H1 (cell line): ENCODE measurements at regions not wholly inside any gene's neighbourhood (a gene's known extent, or its start where the extent isn't known, plus 50 kb on each side); places are given as distances from the start of the nearest gene placed in this dataset.

ENCODE experiments used
- CTCF ChIA-PET: fragments of 300-600 bp; sonication (Branson Sonifier 250); formaldehyde crosslinking; loops from one replicate; lab custom pipeline; 2021; ENCODE audit not compliant: partially characterized antibody; lab: Charles Lee
- POLR2A ChIA-PET: fragments of 300-600 bp; sonication (Branson Sonifier 250); formaldehyde crosslinking; loops from one replicate; lab custom pipeline; 2021; ENCODE audit warnings: inconsistent platforms; ENCODE audit not compliant: partially characterized antibody; lab: Charles Lee
- DNase-seq, 2 experiments: peaks; one replicate each; pipeline versions ENCODE4 v3.0.0 to v3.0.0-alpha.2; 2010 to 2022; ENCODE audit warnings: low spot score in 2 of 2, low read depth in 1 of 2, mixed read lengths in 1 of 2
- FAIRE-seq: peaks from 2 replicates; lab custom pipeline; 2011; peaks lifted over from hg19 to GRCh38; lab: Jason Lieb, UNC
- H2AFZ ChIP-seq: 2 replicates; pipeline ENCODE4 v1.8.1; 2012; ENCODE audit warnings: low read length, inconsistent platforms
- H2AK5ac ChIP-seq: 2 replicates; pipeline ENCODE4 v1.6.1; 2013; ENCODE audit warnings: low read depth, low read length
- H2BK120ac ChIP-seq: replicated peaks from 2 replicates; pipeline ENCODE3; 2013; ENCODE audit warnings: low read depth, low read length, inconsistent platforms
- H2BK12ac ChIP-seq: 2 replicates; pipeline ENCODE4 v1.6.1; 2013; ENCODE audit warnings: low read depth, low read length
- H2BK15ac ChIP-seq: 2 replicates; pipeline ENCODE4 v1.6.1; 2013; ENCODE audit warnings: low read length
- H2BK20ac ChIP-seq: 2 replicates; pipeline ENCODE4 v1.6.1; 2013; ENCODE audit warnings: low read length
- H2BK5ac ChIP-seq: 2 replicates; pipeline ENCODE4 v1.6.1; 2013; ENCODE audit warnings: low read depth, low read length
- H3K14ac ChIP-seq: 2 replicates; pipeline ENCODE4 v1.6.1; 2013; ENCODE audit warnings: inconsistent platforms; ENCODE audit not compliant: insufficient read length
- H3K18ac ChIP-seq: 2 replicates; pipeline ENCODE4 v1.6.1; 2013; ENCODE audit warnings: low read length; ENCODE audit errors: extremely low read depth
- H3K23ac ChIP-seq: 2 replicates; pipeline ENCODE4 v1.6.1; 2013; ENCODE audit warnings: inconsistent platforms; ENCODE audit not compliant: insufficient read length
- H3K23me2 ChIP-seq: 2 replicates; pipeline ENCODE4 v1.6.1; 2013; ENCODE audit warnings: low read depth, low read length
- H3K27ac ChIP-seq: 2 replicates; pipeline ENCODE4 v1.6.1; 2011; ENCODE audit warnings: low read depth, low read length, inconsistent platforms
- H3K27me3 ChIP-seq, 4 experiments: replicated peaks in 1 of 4; 1 replicate in 1 of 4; 2 replicates in 3 of 4; pipeline versions ENCODE4 v1.6.1 to v1.8.1; 2011 to 2013; ENCODE audit warnings: low read length in 3 of 4, mild to moderate bottlenecking in 3 of 4, inconsistent platforms in 2 of 4, mixed read lengths in 2 of 4, moderate library complexity in 1 of 4; ENCODE audit not compliant: control insufficient read depth in 3 of 4, insufficient read depth in 3 of 4; ENCODE audit errors: extremely low read depth in 1 of 4
- H3K36me3 ChIP-seq, 4 experiments: 2 replicates each; pipeline versions ENCODE4 v1.6.1 to v1.8.1; 2011 to 2013; ENCODE audit warnings: mild to moderate bottlenecking in 4 of 4, low read length in 3 of 4, moderate library complexity in 2 of 4, control low read depth in 1 of 4, inconsistent platforms in 1 of 4; ENCODE audit not compliant: insufficient read depth in 4 of 4, control insufficient read depth in 2 of 4
- H3K4ac ChIP-seq: replicated peaks from 2 replicates; pipeline ENCODE3; 2013; ENCODE audit warnings: low read length, low read depth, mixed read lengths, inconsistent platforms; ENCODE audit not compliant: insufficient read length
- H3K4me1 ChIP-seq, 4 experiments: replicated peaks in 1 of 4; 1 replicate in 1 of 4; 2 replicates in 3 of 4; pipeline versions ENCODE4 v1.6.1 to v1.8.1; 2011 to 2013; ENCODE audit warnings: low read length in 3 of 4, inconsistent platforms in 2 of 4, mixed read lengths in 1 of 4; ENCODE audit not compliant: insufficient read depth in 4 of 4, control insufficient read depth in 3 of 4
- H3K4me2 ChIP-seq, 2 experiments: 2 replicates each; pipeline versions ENCODE4 v1.6.1 to v1.8.1; 2011 to 2013; ENCODE audit warnings: low read depth in 2 of 2, low read length in 2 of 2, control low read depth in 1 of 2, inconsistent platforms in 1 of 2, mild to moderate bottlenecking in 1 of 2; ENCODE audit not compliant: insufficient read depth in 1 of 2
- H3K4me3 ChIP-seq, 4 experiments: fragments of 200-600, 300-600 bp in 1 of 4; sonication (generic), shearing (Covaris generic), sonication (Bioruptor Twin) in 1 of 4; 2 replicates each; pipeline versions ENCODE4 v1.5.1 to v1.8.1; 2011 to 2016; ENCODE audit warnings: low read length in 4 of 4, low read depth in 3 of 4, control low read depth in 2 of 4, inconsistent platforms in 2 of 4, mild to moderate bottlenecking in 2 of 4, mixed read lengths in 1 of 4, moderate library complexity in 1 of 4; ENCODE audit not compliant: insufficient read depth in 2 of 4; ENCODE audit errors: extremely low read depth in 1 of 4
- H3K56ac ChIP-seq: replicated peaks from 2 replicates; pipeline ENCODE3; 2013; ENCODE audit warnings: low read depth, mild to moderate bottlenecking, mixed read lengths, low read length, inconsistent platforms; ENCODE audit not compliant: insufficient read length
- H3K79me1 ChIP-seq: 2 replicates; pipeline ENCODE4 v1.6.1; 2013; ENCODE audit warnings: low read depth, low read length, control low read depth
- H3K79me2 ChIP-seq, 2 experiments: 2 replicates each; pipeline versions ENCODE4 v1.6.1 to v1.8.1; 2012 to 2013; ENCODE audit warnings: low read length in 2 of 2, mild to moderate bottlenecking in 2 of 2, inconsistent platforms in 1 of 2; ENCODE audit not compliant: insufficient read depth in 2 of 2, control insufficient read depth in 1 of 2
- H3K9ac ChIP-seq, 4 experiments: replicated peaks in 1 of 4; 1 replicate in 1 of 4; 2 replicates in 3 of 4; pipeline versions ENCODE4 v1.6.1 to v1.8.1; 2011 to 2013; ENCODE audit warnings: low read depth in 3 of 4, low read length in 3 of 4, control low read depth in 2 of 4, mild to moderate bottlenecking in 2 of 4, moderate library complexity in 2 of 4, inconsistent platforms in 1 of 4; ENCODE audit errors: extremely low read depth in 1 of 4
- H3K9me3 ChIP-seq, 2 experiments: 2 replicates each; pipeline versions ENCODE4 v1.6.1 to v1.8.1; 2012 to 2013; ENCODE audit warnings: mild to moderate bottlenecking in 2 of 2, moderate library complexity in 2 of 2, control low read depth in 1 of 2, inconsistent platforms in 1 of 2, low read depth in 1 of 2, low read length in 1 of 2, mixed read lengths in 1 of 2; ENCODE audit not compliant: insufficient read depth in 2 of 2
- H4K20me1 ChIP-seq, 2 experiments: replicated peaks in 1 of 2; 2 replicates each; pipeline versions ENCODE3 to v1.8.1; 2011 to 2013; ENCODE audit warnings: inconsistent platforms in 2 of 2, low read length in 2 of 2, mild to moderate bottlenecking in 1 of 2; ENCODE audit not compliant: insufficient read depth in 2 of 2, control insufficient read depth in 1 of 2
- H4K5ac ChIP-seq: 2 replicates; pipeline ENCODE4 v1.6.1; 2013; ENCODE audit warnings: low read length, low read depth, mixed read lengths, inconsistent platforms; ENCODE audit not compliant: insufficient read length
- H4K8ac ChIP-seq: 2 replicates; pipeline ENCODE4 v1.8.0; 2013; ENCODE audit warnings: mild to moderate bottlenecking, moderate library complexity, low read length, inconsistent platforms; ENCODE audit not compliant: insufficient read depth; ENCODE audit errors: extremely low read depth
- H4K91ac ChIP-seq: replicated peaks from 2 replicates; pipeline ENCODE3; 2013; ENCODE audit warnings: low read length, mixed read lengths, inconsistent platforms; ENCODE audit not compliant: insufficient read length
- ATF3 ChIP-seq: IDR thresholded peaks from 2 replicates; pipeline ENCODE4 v1.6.1; 2011; ENCODE audit warnings: low read depth, mild to moderate bottlenecking, low read length; ENCODE audit not compliant: insufficient read depth
- BRCA1 ChIP-seq: IDR thresholded peaks from 2 replicates; pipeline ENCODE4 v1.6.1; 2012; ENCODE audit warnings: low read depth, low read length, improper control_type of control experiment
- CTBP2 ChIP-seq: IDR thresholded peaks from 2 replicates; pipeline ENCODE4 v1.7.0; 2011; ENCODE audit warnings: borderline replicate concordance, mild to moderate bottlenecking, moderate library complexity, mixed read lengths, low read length; ENCODE audit not compliant: insufficient read depth, insufficient read length
- HDAC6 ChIP-seq: IDR thresholded peaks from one replicate; pipeline ENCODE4 v1.7.1; 2012; ENCODE audit warnings: low read depth, mild to moderate bottlenecking, inconsistent platforms, low read length, moderate library complexity
- JUND ChIP-seq: IDR thresholded peaks from 2 replicates; pipeline ENCODE4 v1.6.1; 2011; ENCODE audit warnings: mild to moderate bottlenecking, improper control_type of control experiment, low read length
- KDM4A ChIP-seq: IDR thresholded peaks from one replicate; pipeline ENCODE4 v1.7.1; 2012; ENCODE audit warnings: low read depth, mild to moderate bottlenecking, moderate library complexity, low read length, inconsistent platforms; ENCODE audit not compliant: severe bottlenecking
- NRF1 ChIP-seq: IDR thresholded peaks from 2 replicates; pipeline ENCODE4 v1.6.1; 2011; ENCODE audit warnings: mild to moderate bottlenecking, low read depth, low read length, improper control_type of control experiment
- POLR2A ChIP-seq, 2 experiments: IDR thresholded peaks; 1 replicate in 1 of 2; 2 replicates in 1 of 2; pipeline ENCODE4 v1.6.1; 2011; ENCODE audit warnings: low read depth in 2 of 2, low read length in 2 of 2, mild to moderate bottlenecking in 2 of 2; ENCODE audit errors: control extremely low read depth in 1 of 2
- POLR2AphosphoS5 ChIP-seq: IDR thresholded peaks from 2 replicates; pipeline ENCODE4 v1.6.1; 2011; ENCODE audit warnings: low read depth, low read length
- RXRA ChIP-seq: IDR thresholded peaks from 2 replicates; pipeline ENCODE4 v1.6.1; 2011; ENCODE audit warnings: low read depth, mild to moderate bottlenecking, low read length, moderate library complexity; ENCODE audit not compliant: insufficient read depth
- SAP30 ChIP-seq: fragments of 300-600 bp; sonication (generic); IDR thresholded peaks from 2 replicates; pipeline ENCODE4 v1.7.1; 2012; ENCODE audit warnings: low read length, moderate library complexity, mild to moderate bottlenecking, inconsistent platforms; ENCODE audit not compliant: insufficient read depth, insufficient replicate concordance
- SIRT6 ChIP-seq: IDR thresholded peaks from one replicate; pipeline ENCODE4 v1.7.1; 2012; ENCODE audit warnings: low read length, inconsistent platforms
- SIX5 ChIP-seq: IDR thresholded peaks from 2 replicates; pipeline ENCODE4 v1.6.1; 2011; ENCODE audit warnings: mild to moderate bottlenecking, low read depth, low read length
- SP4 ChIP-seq: IDR thresholded peaks from 2 replicates; pipeline ENCODE4 v1.6.1; 2012; ENCODE audit warnings: low read length, inconsistent platforms
- TAF7 ChIP-seq: optimal IDR thresholded peaks from 2 replicates; pipeline ENCODE3; 2011; ENCODE audit warnings: low read depth, mild to moderate bottlenecking, inconsistent platforms, low read length, moderate library complexity, borderline replicate concordance
- WGBS, 2 experiments: shearing (Covaris generic) in 1 of 2; methylation state at CpG; one replicate each; pipeline versions ENCODE4 v1.1.6 to v1.1.7; 2013 to 2015; ENCODE audit warnings: low lambda C conversion rate in 2 of 2, mixed read lengths in 2 of 2, inconsistent platforms in 1 of 2, low coverage in 1 of 2, missing lambda C conversion rate in 1 of 2; ENCODE audit not compliant: insufficient replicate concordance in 2 of 2, insufficient coverage in 1 of 2, insufficient read length in 1 of 2; ENCODE audit errors: extremely low coverage in 1 of 2, missing lambda C conversion rate in 1 of 2; 5-methylcytosine and 5-hydroxymethylcytosine counted together

- Histone ChIP-seq H3K14ac (no peak overlapping the region), H3K18ac (no peak overlapping the region), H4K20me1 (no peaks in the 10 kb centered on the region), H3K27me3 (peaks cover 0 to 2% (median 0%) of the 10 kb centered on the region in 4 experiments; a peak in 2 of 7 replicates), H2BK5ac (no peak overlapping the region), H2AFZ (no peak overlapping the region), H2BK120ac (no peak overlapping the region), H3K36me3 (no peaks in the 10 kb centered on the region), H3K23ac (no peak overlapping the region), H4K5ac (no peak overlapping the region), H3K4me2 (no peak overlapping the region), H2BK20ac (no peak overlapping the region), H3K4me3 (no peak overlapping the region), H3K79me2 (no peaks in the 10 kb centered on the region), H4K8ac (no peak overlapping the region), H3K23me2 (peaks cover 3% of the 10 kb centered on the region; the same call in 1 of the 2 replicates), H3K79me1 (no peaks in the 10 kb centered on the region), H2AK5ac (no peak overlapping the region), H3K27ac (no peak overlapping the region), H4K91ac (no peak overlapping the region), H3K4ac (no peak overlapping the region), H3K9me3 (no peaks in the 10 kb centered on the region), H3K56ac (no peak overlapping the region), H2BK15ac (no peak overlapping the region), H3K9ac (no peak overlapping the region), H3K4me1 (peaks cover 0 to 2% (median 0%) of the 10 kb centered on the region in 4 experiments; a peak in 2 of 7 replicates), H2BK12ac (no peak overlapping the region)
- FAIRE-seq (no peak), DNase-seq (no peak)
- 73% methylated on average over 5 of the region's 5 CpGs; no CpG with 5 or more reads in 1 of the 2 experiments for WGBS, 2 experiments
- POLR2A ChIA-PET: no interaction called here
- CTCF ChIA-PET: interaction anchor here (0.6 to 3.9 kb wide), 30 partner anchors 8 to 528 kb away, joined by 3 to 31 read pairs (median 5); no protein-coding TSS in a partner anchor
- TF ChIP-seq TAF7: no peak
- no peak for TF ChIP-seq JUND
- TF ChIP-seq SIX5: no peak
- TF ChIP-seq NRF1: no peak
- TF ChIP-seq BRCA1: no peak
- TF ChIP-seq ATF3: no peak
- no peak for TF ChIP-seq SP4
- no peak for TF ChIP-seq POLR2A (IDR thresholded peaks at IDR 0.05; ENCODE audit: control extremely low read depth in 1 of 2, low read depth in 2 of 2, low read length in 2 of 2)
- TF ChIP-seq RXRA: no peak
- TF ChIP-seq KDM4A: no peak
- TF ChIP-seq CTBP2: no peak
- TF ChIP-seq POLR2AphosphoS5: no peak
- TF ChIP-seq SAP30: no peak
- no peak for TF ChIP-seq HDAC6
- no peak for TF ChIP-seq SIRT6
Measured at GRCh38 chr15:97899981-97900380, 60.5 kb upstream of the ARRDC4 start.
